Peyer's patch (tissue), 4 donors: ENCODE measurements at regions not wholly inside any gene's neighbourhood (a gene's known extent, or its start where the extent isn't known, plus 50 kb on each side); places are given as distances from the start of the nearest gene placed in this dataset.

Experiments
- POLR2A ChIP-seq, 2 donors: fragments of 450-650 bp; IDR thresholded peaks; one replicate each; pipeline ENCODE4 v1.5.1; 2017; ENCODE audit warnings: antibody characterized with exemption in 2 of 2, mild to moderate bottlenecking in 2 of 2, moderate library complexity in 2 of 2
- TF ChIP-seq, protein P1 (sequence below), 6 experiments: fragments of 450-650 bp in 4 of 6; fragments of 200-600 bp in 2 of 6; sonication (generic) in 1 of 6; IDR thresholded peaks; one replicate each; pipeline ENCODE4 v1.5.1; 2017 to 2019; ENCODE audit warnings: antibody characterized with exemption in 6 of 6, mild to moderate bottlenecking in 3 of 6, moderate library complexity in 1 of 6

DNA sequence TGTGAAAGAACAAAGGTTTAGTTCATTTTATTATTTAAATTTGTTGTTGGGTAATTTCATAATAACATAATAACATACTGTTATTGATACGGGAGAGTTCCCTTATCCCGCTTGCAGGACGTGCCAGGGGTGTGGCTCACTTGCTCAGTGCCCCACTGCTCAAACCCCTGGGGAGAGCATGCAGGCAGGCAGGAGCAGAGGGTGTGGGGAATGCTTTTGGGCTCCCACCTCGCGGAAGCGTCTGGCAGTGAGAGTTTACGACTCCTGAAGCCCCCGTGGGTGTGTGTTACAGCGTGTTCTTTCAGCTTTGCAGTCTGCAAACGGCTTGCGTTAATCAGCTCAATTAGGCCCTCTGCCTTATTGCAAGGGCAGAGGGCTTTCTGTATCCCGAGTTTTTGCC, 675.9 kb downstream of the SEMA5A start:
- TF ChIP-seq POLR2A (IDR thresholded peaks at IDR 0.05): no peak
- TF ChIP-seq, protein P1, sequence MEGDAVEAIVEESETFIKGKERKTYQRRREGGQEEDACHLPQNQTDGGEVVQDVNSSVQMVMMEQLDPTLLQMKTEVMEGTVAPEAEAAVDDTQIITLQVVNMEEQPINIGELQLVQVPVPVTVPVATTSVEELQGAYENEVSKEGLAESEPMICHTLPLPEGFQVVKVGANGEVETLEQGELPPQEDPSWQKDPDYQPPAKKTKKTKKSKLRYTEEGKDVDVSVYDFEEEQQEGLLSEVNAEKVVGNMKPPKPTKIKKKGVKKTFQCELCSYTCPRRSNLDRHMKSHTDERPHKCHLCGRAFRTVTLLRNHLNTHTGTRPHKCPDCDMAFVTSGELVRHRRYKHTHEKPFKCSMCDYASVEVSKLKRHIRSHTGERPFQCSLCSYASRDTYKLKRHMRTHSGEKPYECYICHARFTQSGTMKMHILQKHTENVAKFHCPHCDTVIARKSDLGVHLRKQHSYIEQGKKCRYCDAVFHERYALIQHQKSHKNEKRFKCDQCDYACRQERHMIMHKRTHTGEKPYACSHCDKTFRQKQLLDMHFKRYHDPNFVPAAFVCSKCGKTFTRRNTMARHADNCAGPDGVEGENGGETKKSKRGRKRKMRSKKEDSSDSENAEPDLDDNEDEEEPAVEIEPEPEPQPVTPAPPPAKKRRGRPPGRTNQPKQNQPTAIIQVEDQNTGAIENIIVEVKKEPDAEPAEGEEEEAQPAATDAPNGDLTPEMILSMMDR (IDR thresholded peaks at IDR 0.05): no peak
